ENCODE measurements at regions not wholly inside any gene's neighbourhood (a gene's known extent, or its start where the extent isn't known, plus 50 kb on each side); places are given as distances from the start of the nearest gene placed in this dataset.

GRCh38 chr2:120424274-120424796 lies 78.4 kb downstream of the INHBB start (continued):
- TF ChIP-seq ZBTB4 (CRISPR knock-in tag; IDR thresholded peaks at IDR 0.05) = no peak
- TF ChIP-seq NFXL1 (IDR thresholded peaks at IDR 0.05; ENCODE audit: borderline replicate concordance) = no peak
- no peak for TF ChIP-seq MLLT1 (IDR thresholded peaks at IDR 0.05)
- TF ChIP-seq RUNX3 (IDR thresholded peaks at IDR 0.05; ENCODE audit: low read length) = no peak
- TF ChIP-seq NRF1 (conservative IDR thresholded peaks at IDR 0.05; ENCODE audit: low read depth, low read length) = no peak
- TF ChIP-seq CEBPB (IDR thresholded peaks at IDR 0.05; ENCODE audit: borderline replicate concordance in 1 of 2, low read depth in 2 of 2, low read length in 2 of 2) = no peak
- no peak for TF ChIP-seq MYB (IDR thresholded peaks at IDR 0.05; ENCODE audit: borderline replicate concordance, low read depth, low read length)

GRCh38 chr2:120425014-120425413 lies 79.1 kb downstream of the INHBB start:
- in situ Hi-C loops (cut with MboI) = no loop called here
- H3K4me3 ChIP-seq = no peak overlapping the region
- TF ChIP-seq CBX5 (IDR thresholded peaks at IDR 0.05; ENCODE audit: low read depth) (no peak), ESRRA (IDR thresholded peaks at IDR 0.05; ENCODE audit: low read length) (no peak), MYC (IDR thresholded peaks at IDR 0.05; ENCODE audit: insufficient read depth, insufficient read length, insufficient replicate concordance, low read length, severe bottlenecking) (no peak), PML (IDR thresholded peaks at IDR 0.05; ENCODE audit: low read length) (no peak), LARP7 (IDR thresholded peaks at IDR 0.05) (no peak), BCL3 (IDR thresholded peaks at IDR 0.05; ENCODE audit: borderline replicate concordance, insufficient read depth, low read depth, low read length, poor library complexity, severe bottlenecking) (no peak), CHD4 (IDR thresholded peaks at IDR 0.05) (no peak)

More at GRCh38 chr2:120425014-120425413, 79.1 kb downstream of the INHBB start:
- H3K9me3 ChIP-seq (replicated peaks; ENCODE audit: control insufficient read depth, insufficient read depth, low read length) = no peaks in the 10 kb centered on the region
- H3K79me2 ChIP-seq (ENCODE audit: control insufficient read depth, insufficient read depth, low read length) = no peaks in the 10 kb centered on the region
- FAIRE-seq = no peak
- intact Hi-C loops (cut with micrococcal nuclease; ENCODE audit: unreplicated experiment) = no loop called here
- no peak for DNase-seq (ENCODE audit: low read depth, low spot score)
- peaks cover 0 to 1% of the 10 kb centered on the region in 2 experiments; a peak in 2 of 4 replicates for H3K27me3 ChIP-seq (replicated peaks in 1 of 2; ENCODE audit: control insufficient read depth in 2 of 2, insufficient read depth in 2 of 2, low read length in 1 of 2)
- ChIA-PET SMC1A (ENCODE audit: uncharacterized antibody, unreplicated experiment) (no interaction called here), POLR2A (no interaction called here), RAD21 (ENCODE audit: unreplicated experiment) (no interaction called here), CTCF (no interaction called here)
- no peaks in the 10 kb centered on the region for H3K36me3 ChIP-seq (ENCODE audit: control insufficient read depth in 2 of 2, insufficient read depth in 2 of 2, low read length in 1 of 2)
- H4K20me1 ChIP-seq (ENCODE audit: control insufficient read depth, insufficient read depth) = no peaks in the 10 kb centered on the region
- H2AFZ ChIP-seq (ENCODE audit: control insufficient read depth, low read depth, low read length) = no peak overlapping the region
- no TSS peak for BruUV-seq (replicated peaks)
- 43% methylated on average over 13 of the region's 16 CpGs for WGBS (ENCODE audit: insufficient coverage, insufficient replicate concordance, low lambda C conversion rate, missing lambda C conversion rate)
- H3K4me1 ChIP-seq (ENCODE audit: control insufficient read depth, insufficient read depth, low read length) = no peaks in the 10 kb centered on the region
- H3K9ac ChIP-seq (ENCODE audit: control insufficient read depth, insufficient read depth, low read length) = no peak overlapping the region
- no peak overlapping the region for H3K27ac ChIP-seq (ENCODE audit: control insufficient read depth, insufficient read depth)
- no peak overlapping the region for H3K4me2 ChIP-seq (ENCODE audit: control insufficient read depth, insufficient read depth)
- ATAC-seq = no peak

Measured in GM12878 (cell line).